HG02798 (cell line): ENCODE measurements at regions not wholly inside any gene's neighbourhood (a gene's known extent, or its start where the extent isn't known, plus 50 kb on each side); places are given as distances from the start of the nearest gene placed in this dataset.
"Not testable (repeated sequence)": the region's sequence is repeated elsewhere in the genome, so short reads cannot be mapped to it uniquely, and the experiment has no call there.

Experiments used
- ATAC-seq: cut with Tn5 transposase; IDR thresholded peaks from one replicate; pipeline ENCODE4 v1.9.1; 2021; ENCODE audit warnings: mild to moderate bottlenecking; ENCODE audit not compliant: unreplicated experiment, poor library complexity

GRCh38 chr7:113625494-113626102 is 293.2 kb downstream of the PPP1R3A start:
- no peak for ATAC-seq

GRCh38 chr7:113622796-113623195 is 296.0 kb downstream of the PPP1R3A start:
- ATAC-seq: no peak

- ATAC-seq: no peak
Observed at GRCh38 chr7:113610572-113610971, 308.2 kb downstream of the PPP1R3A start.

- no peak for ATAC-seq
Observed at GRCh38 chr7:113608782-113609181, 310.0 kb downstream of the PPP1R3A start.

- no peak for ATAC-seq
Observed at GRCh38 chr7:113606325-113606724, 312.5 kb downstream of the PPP1R3A start.

GRCh38 chr7:113600428-113600827 is 318.4 kb downstream of the PPP1R3A start:
- ATAC-seq: not testable (repeated sequence)

- ATAC-seq: not testable (repeated sequence)
Observed at GRCh38 chr7:113593455-113593854, 325.4 kb downstream of the PPP1R3A start.

- not testable (repeated sequence) for ATAC-seq
Observed at GRCh38 chr7:113592924-113593323, 325.9 kb downstream of the PPP1R3A start.

- ATAC-seq: no peak
Observed at GRCh38 chr7:113582471-113582870, 336.3 kb downstream of the PPP1R3A start.

- ATAC-seq: not testable (repeated sequence)
Observed at GRCh38 chr7:113563257-113563656, 355.6 kb downstream of the PPP1R3A start.

GRCh38 chr7:113562801-113563200 is 356.0 kb downstream of the PPP1R3A start:
- ATAC-seq: no peak

- no peak for ATAC-seq
Observed at GRCh38 chr7:113562242-113562641, 356.6 kb downstream of the PPP1R3A start.

GRCh38 chr7:113561446-113561845 is 357.4 kb downstream of the PPP1R3A start:
- ATAC-seq: no peak

- ATAC-seq: no peak
Observed at GRCh38 chr7:113550966-113551365, 367.8 kb downstream of the PPP1R3A start.

- peak; percentile 36 for ATAC-seq
Observed at GRCh38 chr7:113548561-113548960, 370.2 kb downstream of the PPP1R3A start.

GRCh38 chr7:113548137-113548536 is 370.7 kb downstream of the PPP1R3A start:
- peak; percentile 57 for ATAC-seq

GRCh38 chr7:113521468-113521867 is 397.3 kb downstream of the PPP1R3A start:
- no peak for ATAC-seq

- no peak for ATAC-seq
Observed at GRCh38 chr7:113519472-113519871, 399.3 kb downstream of the PPP1R3A start.

- ATAC-seq: no peak
Observed at GRCh38 chr7:113504691-113505090, 386.3 kb upstream of the SMIM30 start.

GRCh38 chr7:113504142-113504541 is 385.8 kb upstream of the SMIM30 start:
- ATAC-seq: no peak

- not testable (repeated sequence) for ATAC-seq
Observed at GRCh38 chr7:113496586-113496985, 378.2 kb upstream of the SMIM30 start.

GRCh38 chr7:113494797-113495566 is 376.6 kb upstream of the SMIM30 start:
- not testable (repeated sequence) for ATAC-seq
